ENCODE measurements at regions not wholly inside any gene's neighbourhood (a gene's known extent, or its start where the extent isn't known, plus 50 kb on each side); places are given as distances from the start of the nearest gene placed in this dataset.

DNA sequence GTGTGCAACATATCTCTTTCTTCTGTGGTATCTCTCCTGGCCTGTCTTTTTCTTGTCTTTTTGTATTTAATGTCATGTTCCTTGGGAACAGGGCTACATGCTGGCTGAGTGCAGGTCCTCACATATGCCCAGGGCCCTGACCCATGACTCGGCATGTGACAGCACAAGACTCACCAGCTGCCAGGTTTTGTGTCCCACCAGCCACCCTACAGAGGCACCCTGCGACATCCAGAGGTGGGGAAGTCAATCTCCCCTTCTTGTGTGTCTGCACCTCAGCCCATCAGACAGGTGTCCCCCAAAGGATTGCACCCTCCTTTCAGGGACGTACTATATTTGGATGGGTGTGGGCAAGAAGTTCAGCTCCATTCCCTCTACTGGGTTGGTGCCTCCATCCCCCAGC lies 576.3 kb downstream of the RNF144B start:
- DNase-seq (ENCODE audit: low read depth) = no peak

DNA sequence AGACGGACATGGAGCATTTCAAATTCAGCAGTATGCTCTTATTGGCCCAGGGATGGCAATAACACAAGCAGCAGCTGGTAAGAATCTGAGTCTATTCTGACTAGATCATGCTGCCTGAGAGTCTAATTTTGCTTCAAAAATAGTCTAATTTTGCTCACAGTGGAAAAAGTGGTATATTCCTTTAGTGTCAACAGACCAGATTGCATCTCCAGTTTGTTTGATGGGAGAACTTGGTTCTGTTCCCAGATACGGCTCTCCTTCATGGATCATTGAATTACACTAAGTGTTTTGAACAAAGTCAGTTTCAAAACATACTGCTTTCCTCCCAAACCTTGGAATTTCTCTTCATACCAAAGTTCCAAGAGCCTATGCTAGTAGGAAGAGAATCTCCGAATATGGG lies 586.1 kb downstream of the RNF144B start:
- no peak for DNase-seq (ENCODE audit: low read depth)

DNA sequence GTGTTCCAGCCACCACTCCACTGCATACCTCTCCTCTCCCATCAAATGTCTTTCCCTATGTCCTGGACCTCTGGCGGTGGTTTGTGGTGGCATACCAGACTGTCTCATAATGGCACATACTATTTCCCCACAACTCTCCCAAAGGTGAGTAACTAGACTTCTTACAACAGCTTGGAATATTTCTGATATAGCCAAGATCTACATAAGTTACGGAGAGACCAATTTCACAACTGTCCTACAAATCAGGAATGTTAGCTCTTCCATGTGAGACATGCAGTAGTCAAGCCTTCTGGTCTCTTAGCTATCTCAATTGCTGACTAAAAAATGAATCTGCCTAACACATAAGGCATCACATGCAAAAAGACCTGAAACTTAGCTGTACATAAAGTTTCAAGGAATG lies 588.9 kb downstream of the RNF144B start:
- no peak for DNase-seq (ENCODE audit: low read depth)

DNA sequence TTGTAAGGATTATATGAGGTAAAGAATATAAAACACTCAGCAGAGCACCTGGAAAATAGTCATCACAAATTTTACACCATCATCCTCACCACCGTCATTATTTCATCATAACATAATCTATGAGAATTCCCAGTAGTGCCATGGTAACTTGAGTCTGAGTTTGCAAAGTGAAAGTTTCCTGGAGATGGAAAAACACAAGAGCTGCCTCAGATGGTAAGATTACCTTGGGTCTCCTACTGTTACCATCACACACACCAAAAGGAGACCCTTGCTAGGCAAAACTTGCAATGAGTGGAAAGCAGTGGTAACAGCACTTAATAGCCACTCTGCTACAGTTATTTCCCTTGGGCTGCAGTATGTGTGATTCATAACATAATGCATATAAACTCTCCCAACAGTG lies 589.8 kb downstream of the RNF144B start:
- no peak for DNase-seq (ENCODE audit: low read depth)

DNA sequence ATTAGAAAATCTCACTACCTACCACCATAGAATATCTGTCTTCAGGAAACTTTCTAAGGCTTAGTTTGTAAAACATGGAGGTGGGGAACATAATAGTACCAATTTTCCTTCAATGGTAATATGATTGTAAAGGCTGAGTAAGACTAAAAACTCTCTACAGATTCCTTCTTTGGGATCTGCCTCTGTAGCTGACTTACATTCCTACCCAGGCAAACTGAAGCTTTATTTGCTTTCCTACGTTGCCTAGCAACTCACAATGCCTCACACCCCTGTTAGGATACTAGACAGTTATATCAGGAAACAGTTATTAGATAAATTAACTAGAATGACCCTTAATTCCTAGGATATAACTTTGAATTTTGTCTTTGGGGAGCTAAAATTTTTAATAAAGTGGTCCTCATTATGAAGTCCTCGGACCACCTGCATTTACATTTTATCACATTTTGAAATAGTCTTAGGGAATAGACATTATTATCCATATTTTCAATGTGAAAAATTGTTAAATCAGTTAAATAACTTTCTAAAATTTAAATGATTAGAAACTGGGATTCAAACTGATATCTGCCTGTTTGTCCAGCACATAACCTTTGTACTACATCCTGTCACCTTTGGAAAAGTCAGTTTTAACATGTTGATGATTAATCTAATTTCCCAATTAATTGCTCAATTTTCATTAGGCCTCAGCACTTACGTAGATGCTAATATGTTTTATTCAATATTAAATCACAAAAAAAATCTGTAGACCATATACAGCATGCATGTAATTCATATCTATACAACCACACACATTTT lies 591.4 kb downstream of the RNF144B start:
- no peak for DNase-seq (ENCODE audit: low read depth)

DNA sequence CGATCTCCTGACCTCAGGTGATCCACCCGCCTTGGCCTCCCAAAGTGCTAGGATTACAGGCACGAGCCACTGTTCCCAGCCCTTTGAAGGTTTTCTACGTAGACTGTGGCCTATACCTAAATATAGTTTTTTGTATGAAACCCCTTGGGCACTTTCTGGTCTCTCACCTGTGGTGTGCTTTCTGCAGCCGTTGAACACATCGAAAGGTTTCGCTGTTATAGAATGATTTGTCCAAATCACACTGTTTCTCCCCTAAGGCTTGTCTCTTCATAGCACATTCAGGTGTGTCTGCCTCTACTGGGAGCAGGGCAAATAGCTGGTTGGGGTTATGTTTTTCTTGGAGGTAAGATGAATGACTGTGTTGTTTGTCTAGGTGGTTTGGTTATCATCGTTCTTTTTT lies 597.9 kb downstream of the RNF144B start:
- DNase-seq (ENCODE audit: low read depth) = no peak

DNA sequence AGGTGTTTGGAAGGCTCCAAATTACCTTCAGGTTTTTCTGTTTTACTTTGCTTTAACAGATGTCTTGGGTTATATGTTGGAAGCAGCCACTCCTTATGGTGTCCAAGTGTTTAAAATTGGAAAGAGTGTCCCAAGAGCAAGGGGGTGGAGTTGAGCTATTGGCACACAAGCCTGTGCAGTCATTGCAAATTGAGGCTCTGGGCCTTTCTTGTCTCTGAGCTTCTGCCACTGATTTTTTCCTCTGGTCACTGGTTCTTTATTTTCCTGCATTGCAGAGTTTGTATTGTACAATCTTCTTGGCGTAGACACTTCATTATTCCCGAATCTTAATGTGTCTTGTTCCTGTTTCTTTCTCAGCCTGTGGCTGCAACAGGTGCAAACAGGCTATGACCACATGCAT lies 598.8 kb downstream of the RNF144B start:
- no peak for DNase-seq (ENCODE audit: low read depth)

DNA sequence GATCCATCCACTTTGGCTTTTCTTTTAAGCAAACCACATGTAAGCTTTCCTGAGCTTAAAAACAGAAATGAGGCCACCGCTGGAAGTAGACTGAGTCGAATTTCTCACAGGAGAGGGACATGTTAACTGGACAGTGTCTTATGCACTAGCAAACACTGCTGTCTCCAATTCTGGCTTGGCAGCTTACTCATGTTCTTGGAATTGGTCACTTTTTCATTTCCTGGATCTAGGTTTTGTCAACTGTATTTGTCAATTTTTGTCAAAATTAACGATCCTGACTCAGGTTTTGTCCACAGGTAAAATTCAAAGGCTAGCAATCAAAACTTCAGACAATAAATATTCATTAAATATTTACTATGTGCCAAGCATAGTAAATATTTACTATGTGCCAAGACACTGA lies 601.5 kb downstream of the RNF144B start:
- no peak for DNase-seq (ENCODE audit: low read depth)

DNA sequence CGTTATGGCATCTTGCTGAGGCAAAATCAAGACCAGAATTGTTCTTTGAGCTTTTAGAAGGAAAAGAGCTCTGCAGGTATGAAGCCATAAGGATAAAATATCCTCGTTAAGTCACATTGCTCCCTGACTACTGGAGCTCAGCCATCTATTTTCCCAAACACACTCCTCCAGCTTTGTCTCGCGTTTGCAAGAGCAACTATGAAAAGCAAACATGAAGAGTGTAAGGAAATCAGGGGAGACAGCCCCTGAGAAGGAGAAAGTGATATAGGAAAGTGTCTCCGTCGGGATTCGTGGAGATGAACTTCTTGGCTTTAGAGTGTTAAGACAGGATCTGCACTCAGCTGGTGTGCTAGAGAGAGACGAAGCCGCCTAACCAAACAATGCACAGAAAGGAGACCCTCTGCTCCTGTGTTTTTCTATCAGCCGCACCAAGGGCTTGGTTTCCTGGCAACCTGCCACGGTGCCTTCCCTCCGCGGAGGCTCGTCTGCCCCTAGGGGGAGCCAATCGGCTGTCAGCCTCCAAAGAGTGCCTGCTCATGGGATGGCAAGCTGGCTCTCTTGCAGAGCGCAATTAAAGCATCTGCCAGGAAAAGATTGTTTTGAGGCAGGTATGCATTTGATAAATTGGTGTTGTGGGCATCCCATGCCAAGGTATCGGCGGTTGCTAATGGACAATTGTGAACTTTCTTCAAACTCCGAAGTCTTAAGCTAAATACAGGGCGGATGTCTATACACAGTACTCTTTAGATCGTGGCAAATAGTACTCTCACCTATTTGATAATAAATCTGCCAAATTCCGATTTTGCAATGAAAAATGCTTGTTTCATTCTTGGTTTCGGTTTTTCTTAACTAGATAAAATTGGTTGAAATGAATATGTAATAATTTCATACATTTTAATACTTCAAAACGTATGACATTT lies 603.2 kb downstream of the RNF144B start:
- DNase-seq (ENCODE audit: low read depth) = no peak

DNA sequence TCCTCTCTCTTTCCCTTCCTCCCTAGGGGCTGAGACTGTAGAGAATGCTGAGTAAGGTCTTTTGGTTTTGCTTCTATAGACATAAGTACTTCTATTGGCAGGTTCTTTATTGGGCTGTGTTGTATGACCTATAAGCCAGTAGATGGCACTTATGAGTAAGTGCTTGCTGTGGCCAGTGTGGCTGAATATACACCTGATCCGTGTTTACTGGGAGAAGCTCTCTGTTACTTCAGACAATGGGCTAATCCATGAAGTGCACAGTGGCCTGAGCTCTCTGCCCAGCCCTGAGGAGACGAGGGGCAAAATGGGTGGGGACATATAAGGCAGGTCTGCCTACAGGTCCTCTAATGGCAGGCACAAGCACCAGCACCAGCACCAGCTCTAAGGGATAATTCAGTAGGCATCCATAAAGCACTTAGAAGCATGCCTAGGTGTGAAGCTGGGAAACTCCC lies 610.3 kb downstream of the RNF144B start:
- no peak for DNase-seq (ENCODE audit: low read depth)

DNA sequence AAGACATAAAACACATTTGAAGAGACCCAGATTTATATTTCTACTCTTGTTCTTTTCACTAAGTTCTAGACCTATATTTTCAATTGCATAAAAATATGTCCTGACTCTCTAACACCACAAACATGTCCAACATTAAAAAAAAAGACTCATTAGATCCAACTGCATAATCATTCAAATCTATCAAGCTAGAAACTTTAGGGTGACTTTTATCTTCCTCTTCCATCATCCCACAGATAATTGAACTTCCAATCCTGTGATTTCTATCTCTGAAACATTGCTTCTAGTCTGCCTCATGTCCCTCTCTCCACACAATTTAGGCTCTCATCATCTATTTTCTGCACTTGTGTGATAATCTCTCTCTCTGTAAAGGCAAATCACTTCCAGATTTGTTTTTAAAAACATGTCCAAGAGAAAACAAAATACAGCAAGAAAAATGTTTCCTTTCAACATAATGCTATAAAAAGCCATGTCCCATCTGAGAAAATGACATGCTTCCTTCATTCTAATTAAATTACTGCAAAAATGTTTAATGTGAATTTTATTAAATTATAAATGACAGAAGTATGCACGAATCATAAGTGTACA lies 615.9 kb downstream of the RNF144B start:
- DNase-seq (ENCODE audit: low read depth) = no peak

DNA sequence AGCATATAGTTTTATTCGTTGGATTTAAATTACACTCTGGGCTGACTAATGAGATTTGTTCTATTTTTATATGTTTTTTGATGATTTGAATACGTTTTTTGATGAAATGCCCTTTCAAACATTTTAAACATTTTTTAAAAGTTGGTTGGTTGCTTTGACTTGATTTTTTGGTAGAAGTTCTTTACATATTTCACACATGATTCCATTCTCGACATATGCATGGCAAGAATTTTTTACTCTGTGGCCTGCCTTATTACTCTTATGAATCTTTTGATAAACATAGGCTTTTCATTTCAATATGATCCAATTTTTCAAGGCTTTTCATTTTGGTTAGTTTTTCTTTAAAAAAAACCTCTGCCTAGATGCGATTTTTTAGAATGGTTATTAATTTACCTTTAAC lies 617.0 kb downstream of the RNF144B start:
- DNase-seq (ENCODE audit: low read depth) = no peak

DNA sequence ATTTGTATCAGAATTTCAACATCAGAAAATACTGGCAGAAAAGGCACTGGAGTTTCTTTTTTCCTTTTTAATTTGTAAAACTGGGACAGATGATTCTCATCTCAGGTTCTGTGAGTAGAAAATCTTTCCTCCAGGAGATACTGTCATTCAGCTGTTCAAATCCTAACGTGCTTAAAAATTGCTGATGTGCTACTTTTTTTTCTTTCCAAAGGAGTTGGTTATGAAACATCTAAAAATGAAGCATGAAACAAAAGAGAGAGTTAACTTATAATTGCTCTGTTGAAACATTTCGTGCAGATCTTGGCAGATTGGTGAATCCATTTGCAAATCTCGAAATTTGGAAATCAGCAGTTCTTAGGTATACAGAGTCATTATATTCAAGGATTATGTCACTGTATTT lies 622.6 kb downstream of the RNF144B start:
- no peak for DNase-seq (ENCODE audit: low read depth)

DNA sequence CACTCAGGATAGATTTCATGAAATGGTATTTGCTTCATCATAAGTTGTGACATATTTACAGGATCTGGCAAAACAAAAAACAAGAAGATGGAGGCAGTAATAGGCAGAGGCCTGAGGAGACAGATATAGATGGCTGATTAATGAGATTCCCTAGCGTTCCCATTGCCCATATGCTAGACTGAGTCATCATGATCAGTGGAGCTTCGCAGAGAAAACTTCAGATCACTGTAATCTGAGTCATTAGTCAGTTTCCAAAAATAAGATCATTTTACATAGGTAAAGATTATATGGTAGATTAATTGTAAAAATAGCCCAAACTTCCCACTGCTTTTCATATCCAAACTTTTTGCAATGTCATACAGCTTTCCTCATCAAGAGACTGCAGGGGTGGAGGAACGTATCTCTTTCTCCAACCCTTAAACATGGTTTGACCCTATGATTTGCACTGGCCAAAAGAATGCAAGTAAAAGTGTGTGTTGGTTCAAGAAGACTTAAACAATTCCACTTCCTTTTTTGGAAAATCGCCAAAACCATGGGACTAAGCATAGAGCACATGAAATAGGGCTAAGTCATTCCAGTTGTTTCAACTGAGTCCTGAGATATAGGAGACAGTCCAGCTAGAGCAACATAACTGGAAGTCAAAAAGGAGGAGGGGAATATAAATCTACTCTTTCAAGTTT lies 626.0 kb downstream of the RNF144B start:
- DNase-seq (ENCODE audit: low read depth) = no peak

DNA sequence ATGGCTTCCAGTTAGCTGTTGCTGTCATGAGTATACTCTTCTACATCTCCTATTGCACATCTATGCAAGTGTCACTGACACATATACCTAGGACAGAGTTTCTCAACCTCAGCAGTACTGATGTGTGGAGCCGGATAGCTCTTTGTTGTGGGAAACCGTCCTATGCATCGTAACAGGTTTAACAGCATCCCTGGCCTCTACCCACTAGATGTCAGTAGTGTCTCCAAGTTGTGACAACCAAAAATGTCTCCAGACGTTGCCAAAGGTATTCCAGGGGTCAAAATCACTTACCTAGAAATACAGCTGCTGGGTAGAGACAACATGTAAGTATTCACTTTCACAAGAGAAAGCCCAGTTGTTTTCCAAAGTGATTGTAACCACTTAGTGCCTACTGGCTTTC lies 637.6 kb downstream of the RNF144B start:
- no peak for DNase-seq (ENCODE audit: low read depth)

DNA sequence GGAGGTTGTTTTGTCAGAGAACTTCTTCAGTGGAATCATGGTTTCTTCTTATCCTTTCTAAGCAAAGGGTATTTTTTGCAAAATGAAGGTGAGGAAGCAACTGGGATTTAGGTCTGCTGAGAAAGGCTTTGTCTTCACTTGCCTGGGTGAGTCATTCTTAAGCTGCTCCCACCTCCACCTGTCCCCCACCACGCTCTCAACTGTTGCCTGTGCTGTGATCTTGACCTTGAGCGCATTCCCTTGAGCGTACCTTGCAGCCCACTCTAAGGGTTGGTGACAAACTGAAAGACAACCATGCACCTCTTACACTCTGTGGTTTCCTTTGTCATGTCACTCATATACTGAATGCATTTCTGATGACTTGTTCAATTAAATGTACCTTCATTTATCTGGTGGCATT lies 641.1 kb downstream of the RNF144B start:
- no peak for DNase-seq (ENCODE audit: low read depth)

DNA sequence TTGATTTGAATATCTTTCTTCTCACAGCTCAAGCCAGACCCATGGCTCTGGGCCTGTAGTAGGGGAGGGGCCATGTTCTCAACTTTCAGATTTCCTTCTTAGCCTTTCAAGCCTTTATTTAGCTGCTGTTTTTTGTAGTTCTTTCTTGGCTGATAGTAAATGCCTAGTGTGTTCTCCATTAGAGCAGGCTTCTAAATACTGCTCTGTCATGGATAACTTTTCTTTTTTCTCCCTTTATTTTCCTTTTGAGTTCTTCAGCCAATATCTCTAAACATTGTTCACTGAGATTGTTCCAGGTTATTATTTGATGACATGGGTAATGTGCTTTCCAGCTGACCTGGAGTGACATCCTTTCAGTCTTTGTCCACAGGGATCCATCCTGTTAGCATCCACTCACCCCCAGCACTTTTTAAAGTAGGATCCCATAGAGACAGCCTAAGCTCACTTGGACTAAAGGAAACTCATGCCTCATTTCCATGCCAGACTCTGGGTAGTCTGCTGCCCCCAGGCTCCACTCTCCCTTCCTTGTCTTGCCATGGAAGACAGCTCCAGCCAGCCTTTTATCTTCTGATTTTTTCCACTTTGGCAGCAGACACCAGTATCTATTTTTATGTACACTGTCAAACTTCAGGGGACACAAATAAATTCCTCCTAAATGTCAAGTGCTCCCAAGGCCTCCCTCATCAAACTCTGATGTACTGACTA lies 645.6 kb downstream of the RNF144B start:
- no peak for DNase-seq (ENCODE audit: low read depth)

DNA sequence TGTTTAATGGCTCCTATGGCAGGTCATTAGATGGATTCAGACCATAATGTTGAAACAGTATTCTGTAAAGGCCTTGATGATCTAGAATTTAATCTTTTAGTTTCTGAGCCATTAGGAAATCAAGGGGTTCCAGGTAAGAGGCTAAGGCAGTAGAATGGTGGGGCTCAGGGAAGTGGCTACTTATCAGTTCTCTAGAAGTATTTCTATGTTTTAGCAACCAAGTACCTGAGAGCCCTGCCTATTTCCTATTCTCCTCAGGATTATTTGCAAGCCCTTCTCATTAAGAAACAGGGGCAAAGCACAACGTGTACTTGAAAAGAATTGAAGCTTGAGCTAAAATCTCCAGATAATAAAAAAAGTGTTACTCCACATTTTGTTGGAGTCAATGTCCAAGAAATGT lies 646.5 kb downstream of the RNF144B start:
- no peak for DNase-seq (ENCODE audit: low read depth)

DNA sequence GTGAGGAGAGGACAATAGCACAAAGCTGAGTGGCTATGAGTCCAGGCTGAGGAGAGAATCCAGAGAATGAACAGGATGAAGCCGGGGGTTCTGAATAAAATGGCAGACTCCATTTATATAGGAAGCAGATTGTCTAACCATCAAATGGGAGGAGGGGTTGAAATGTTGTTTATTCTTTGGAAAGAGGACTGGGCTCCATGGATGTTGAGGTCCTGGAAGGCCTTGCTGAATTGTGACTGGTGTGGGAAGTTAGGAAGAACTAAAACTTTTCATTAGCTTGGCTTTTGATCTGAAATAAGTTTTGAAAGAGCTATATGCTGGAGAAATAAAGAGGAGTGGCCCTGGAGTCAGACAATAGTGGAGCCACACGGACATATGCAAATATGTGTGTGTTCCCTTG lies 647.8 kb downstream of the RNF144B start:
- DNase-seq (ENCODE audit: low read depth) = no peak

DNA sequence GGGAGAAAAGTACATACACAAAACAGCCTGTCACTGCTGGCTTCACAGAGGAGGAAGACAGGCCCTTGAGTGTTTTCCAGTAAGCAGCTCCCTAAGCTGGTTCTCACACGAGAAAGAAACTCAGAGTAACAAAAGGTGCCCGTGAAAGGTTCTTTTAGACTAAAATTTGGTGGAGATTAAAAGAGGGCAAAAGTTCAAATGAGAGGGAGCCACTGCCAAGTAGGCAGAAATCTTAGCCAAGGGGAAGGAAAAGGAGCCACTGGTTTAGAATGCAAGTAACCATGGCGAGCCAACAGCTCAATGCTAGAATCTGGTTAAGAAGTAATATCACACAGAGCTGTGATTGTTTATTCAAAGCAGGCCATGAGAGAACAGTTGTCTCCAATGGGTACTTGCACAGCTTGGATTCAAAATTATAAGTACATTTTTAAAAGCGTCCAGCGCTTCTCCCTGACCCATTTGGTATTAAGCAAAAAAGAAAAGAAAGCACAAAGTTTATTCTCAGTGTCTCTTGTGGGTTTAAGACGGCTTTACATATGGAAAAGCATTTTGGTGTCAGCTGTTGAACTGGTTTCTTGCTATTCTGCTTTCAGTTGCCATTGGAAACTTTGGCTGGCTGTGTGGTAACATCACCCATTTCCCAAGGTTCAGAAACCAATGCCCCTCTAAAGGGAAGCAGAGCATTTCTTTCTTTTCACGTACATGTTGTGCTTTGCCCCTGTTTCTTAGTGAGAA lies 648.5 kb downstream of the RNF144B start:
- no peak for DNase-seq (ENCODE audit: low read depth)

DNA sequence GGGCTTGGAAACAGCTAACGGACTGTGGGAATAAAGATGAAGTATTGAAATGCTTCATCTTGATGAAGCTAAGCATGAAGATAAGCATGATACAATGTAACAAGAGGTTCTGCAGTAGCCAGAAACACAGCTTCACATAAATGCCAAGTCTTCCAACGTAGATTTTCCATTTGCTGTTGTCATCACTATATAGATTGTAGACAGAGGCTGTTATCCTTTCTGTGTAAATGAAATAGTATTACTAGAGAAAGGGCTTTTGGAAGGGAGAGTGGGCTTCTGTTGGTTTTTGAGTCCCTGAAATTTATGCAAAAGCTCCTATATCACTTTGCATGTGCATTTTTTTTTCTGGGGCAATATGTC lies 649.0 kb downstream of the RNF144B start:
- no peak for DNase-seq (ENCODE audit: low read depth)
